ENCODE measurements at regions not wholly inside any gene's neighbourhood (a gene's known extent, or its start where the extent isn't known, plus 50 kb on each side); places are given as distances from the start of the nearest gene placed in this dataset.
"Not testable (repeated sequence)": the region's sequence is repeated elsewhere in the genome, so short reads cannot be mapped to it uniquely, and the experiment has no call there.

GRCh38 chr5:60517850-60518249 is 182.1 kb downstream of the DEPDC1B start:
- DNase-seq (ENCODE audit: low read depth in 2 of 2): no peak

DNA sequence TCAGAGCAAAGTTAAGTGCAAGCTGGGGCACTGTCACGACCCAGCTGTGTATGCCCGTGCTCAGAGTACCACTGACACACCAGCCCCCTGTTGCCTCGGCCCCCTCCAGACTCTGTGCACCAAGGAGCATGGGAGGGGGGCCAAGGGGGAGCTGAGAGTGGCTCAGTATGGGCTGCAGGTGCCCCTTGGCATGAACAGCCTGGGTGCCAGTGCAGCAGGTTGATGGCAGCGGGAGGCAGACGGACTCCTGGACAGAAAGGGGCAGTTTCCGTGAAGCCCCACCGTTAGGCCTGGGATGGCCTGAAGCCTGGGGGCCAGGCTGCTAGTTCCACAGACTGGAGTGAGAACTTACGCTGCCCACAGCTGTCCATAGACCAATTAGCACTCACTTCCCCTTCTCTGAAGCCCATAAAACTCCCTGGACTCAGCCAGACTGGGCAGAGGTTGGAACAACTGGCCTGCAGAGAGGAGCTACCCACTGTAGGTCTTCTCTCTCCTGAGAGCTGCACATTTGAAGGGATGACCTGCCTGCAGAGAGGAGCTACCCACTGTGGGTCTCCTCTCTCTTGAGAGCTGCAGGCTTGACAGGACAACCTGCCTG is 182.8 kb downstream of the DEPDC1B start:
- no peak for DNase-seq (ENCODE audit: low read depth in 2 of 2)

- DNase-seq (ENCODE audit: low read depth in 2 of 2): no peak
Measured at GRCh38 chr5:60516688-60517087, 183.3 kb downstream of the DEPDC1B start.

DNA sequence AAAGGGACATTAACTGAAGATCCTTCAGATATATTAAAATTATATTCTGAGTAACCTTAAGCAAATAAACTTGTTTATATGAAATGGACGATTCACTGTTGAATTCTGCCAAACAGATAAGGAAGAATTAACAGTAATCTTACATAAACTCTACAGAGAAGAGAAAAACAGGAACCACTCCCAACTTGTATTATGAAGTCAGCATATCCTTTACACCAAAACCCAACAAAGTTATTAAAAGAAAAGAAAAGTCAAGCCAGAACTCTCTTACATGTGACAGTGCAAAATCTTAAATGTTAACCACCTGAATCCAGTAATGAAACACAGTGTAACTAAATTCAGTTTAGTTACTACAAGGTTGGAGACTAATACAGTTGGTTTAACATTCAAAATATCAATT is 185.8 kb downstream of the DEPDC1B start:
- DNase-seq (ENCODE audit: low read depth in 2 of 2): no peak

GRCh38 chr5:60512117-60512516 is 187.8 kb downstream of the DEPDC1B start:
- DNase-seq (ENCODE audit: low read depth in 2 of 2): no peak

DNA sequence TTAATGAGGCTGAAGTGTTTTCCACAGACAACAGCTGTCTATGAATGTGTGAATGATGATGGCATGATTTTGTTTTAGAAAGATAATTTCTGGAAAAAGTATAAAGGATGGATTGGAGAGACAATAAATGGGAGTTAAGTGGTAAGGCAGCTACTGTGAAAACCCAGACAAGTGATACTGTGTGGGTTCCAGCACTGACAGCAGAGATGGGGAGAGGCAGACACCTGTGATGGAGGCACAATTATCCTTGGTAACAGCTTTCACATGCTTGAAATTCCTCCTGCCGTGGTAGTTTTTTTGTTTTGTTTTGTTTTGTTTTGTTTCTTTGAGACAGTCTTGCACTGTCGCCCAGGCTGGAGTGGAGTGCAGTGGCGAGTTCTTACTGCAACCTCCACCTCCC is 189.3 kb downstream of the DEPDC1B start:
- no peak for DNase-seq (ENCODE audit: low read depth in 2 of 2)

DNA sequence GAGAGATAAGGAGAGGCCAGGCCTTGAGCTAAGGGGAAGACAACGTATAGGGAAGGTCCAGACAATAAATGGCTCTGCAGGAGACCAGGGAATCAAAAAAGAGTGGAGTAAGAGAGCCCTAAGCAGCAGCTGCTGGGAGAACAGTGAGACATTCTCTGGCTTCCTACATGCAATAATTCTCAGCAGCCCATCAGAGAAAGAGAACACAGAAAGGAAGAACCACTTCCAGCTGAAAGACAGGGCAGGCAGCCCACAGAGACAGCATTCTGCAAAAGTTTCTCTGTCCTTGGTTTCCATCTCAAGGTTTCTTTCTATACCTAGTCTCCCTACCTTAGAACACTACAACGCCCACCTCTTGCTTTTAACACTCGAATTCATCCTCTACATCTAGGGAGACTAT is 189.9 kb downstream of the DEPDC1B start:
- DNase-seq (ENCODE audit: low read depth in 2 of 2): no peak

GRCh38 chr5:60509519-60509918 is 190.4 kb downstream of the DEPDC1B start:
- DNase-seq (ENCODE audit: low read depth in 2 of 2): no peak

DNA sequence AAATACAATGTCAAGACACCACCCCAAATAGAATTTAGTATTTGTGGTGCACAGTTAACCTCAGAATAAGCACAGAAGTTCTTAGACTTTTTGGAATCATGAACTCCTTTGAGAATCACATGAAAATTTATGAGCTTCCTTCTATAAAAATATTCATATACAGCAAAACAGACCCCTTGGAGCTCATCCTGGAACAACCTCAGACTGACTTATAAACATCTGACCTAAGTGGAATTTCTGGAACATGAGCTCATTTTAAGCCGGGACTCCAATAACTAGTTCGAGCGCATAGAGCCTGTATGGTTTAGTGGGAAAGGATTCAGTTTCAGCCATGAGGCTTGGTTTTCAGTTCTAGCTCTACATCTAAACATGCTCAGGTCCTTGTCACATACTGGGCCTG is 192.3 kb downstream of the DEPDC1B start:
- peak; percentile 32 to 39 for DNase-seq (ENCODE audit: low read depth in 2 of 2)

DNA sequence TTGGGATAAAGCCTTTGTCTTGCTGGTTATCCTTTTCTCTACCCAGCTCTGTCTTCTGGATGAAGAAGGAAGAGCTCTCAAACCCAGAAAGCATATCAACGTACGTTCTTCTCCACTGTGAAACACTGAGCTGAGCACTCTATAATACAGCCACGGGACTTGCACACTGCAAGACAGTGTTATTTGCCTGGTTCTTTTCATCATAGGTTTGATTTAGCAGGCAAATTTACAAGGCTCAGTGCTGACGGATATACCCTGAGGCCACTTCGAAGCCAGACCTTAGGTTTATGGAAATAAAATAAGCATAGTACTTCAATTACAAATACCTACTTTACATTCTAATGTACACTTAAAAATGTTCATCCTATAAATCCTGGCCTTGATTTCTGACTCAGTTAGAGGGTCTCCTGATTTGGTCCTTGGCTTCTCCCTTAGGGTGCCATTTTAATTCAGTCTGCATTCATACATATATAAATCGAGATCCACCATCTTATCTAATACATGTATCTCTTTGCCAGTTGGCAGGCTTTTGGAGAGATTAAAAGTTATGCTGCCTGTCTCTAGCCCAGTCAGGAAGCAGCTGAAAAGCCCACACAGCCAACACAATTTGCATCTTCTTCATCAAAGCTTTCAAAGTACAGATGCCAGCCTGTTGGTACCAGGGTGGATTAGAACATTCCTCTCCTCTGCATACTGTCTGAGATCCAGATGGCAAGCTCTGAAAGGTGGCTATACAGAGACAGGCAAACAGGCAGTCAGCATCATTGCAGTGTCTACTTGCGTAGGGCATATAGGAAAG is 194.4 kb downstream of the DEPDC1B start:
- no peak for DNase-seq (ENCODE audit: low read depth in 2 of 2)

DNA sequence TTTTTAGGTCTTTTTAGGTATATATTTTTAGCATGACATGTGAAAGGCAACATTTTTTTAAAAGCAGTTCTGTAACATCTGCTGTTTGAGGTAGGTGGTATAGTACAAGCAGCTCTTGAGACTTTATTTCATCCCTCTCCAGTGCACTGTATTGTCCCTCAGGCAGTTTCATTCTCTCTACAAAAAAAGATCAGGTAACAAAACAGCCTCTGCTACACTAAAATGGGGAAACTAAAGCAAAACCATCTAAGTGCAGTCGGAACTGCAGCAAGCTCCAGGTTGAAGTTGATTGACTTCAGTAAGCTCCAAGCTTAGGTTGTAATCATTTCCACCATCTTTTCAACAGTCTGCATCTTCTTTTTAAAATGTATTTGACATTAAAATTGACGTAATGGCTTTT is 195.6 kb downstream of the DEPDC1B start:
- DNase-seq (ENCODE audit: low read depth in 2 of 2): no peak

- DNase-seq (ENCODE audit: low read depth in 2 of 2): no peak
Measured at GRCh38 chr5:60503771-60504170, 196.2 kb downstream of the DEPDC1B start.

DNA sequence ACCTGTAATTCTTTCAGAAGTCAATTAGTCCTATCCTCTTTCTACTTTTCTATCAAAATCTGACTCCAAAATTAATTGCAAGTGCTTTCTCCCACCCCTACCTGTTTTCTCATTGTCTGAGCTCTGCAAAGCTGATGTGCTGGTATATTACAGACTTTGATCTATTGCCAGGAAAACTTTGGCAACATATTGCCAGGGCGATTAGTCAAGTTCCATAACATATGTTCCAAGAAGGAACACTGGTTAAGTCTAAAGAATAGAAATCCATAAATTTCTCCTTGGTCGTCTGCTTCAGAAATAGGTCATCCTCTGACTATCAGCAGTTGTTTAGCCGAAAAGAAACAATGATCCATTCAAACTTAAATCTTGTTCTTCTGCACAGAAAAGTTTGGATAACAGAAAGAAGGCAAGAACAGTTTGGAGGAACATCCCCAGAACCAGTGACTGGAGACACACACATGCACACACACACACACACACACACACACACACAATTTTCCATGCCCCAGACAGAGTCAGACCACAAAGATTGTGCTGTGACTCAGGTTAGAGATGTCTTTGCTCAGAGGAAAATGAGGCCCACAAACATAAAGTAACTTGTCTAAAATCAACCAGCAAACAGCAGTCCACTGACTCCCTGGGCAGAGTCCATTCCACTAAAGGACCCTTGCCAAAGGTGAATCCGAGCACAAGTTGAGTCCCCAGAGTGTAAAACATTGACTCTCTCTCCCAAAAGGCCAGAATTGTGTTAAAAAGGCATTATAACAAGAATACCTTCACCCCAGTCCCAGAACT is 202.1 kb downstream of the DEPDC1B start:
- DNase-seq (ENCODE audit: low read depth in 2 of 2): peak in 1 of 2 experiments; percentile 19

- no peak for DNase-seq (ENCODE audit: low read depth in 2 of 2)
Measured at GRCh38 chr5:60495644-60496520, 204.1 kb downstream of the DEPDC1B start.

DNA sequence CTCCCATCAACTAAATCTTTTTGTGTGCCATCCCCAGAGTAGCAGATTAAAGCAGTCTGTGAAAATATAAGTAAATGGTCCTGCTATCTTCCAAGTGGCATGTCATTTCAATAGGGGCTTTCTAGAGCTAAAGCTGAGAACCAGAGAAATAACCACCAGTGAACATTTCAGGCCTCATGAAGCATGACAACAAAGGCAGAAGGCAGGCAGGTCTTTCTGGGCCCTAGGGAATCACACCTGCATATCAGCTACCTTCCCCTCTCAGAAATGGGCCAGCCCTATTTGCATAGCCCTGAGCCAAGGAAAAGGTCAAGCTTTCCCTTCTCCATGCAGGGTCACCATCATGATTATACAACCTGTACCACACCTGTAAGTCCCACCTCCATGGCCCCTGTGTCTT is 205.3 kb downstream of the DEPDC1B start:
- DNase-seq (ENCODE audit: low read depth in 2 of 2): no peak

GRCh38 chr5:60494144-60494543 is 205.8 kb downstream of the DEPDC1B start:
- DNase-seq (ENCODE audit: low read depth in 2 of 2): no peak

GRCh38 chr5:60493372-60493771 is 206.6 kb downstream of the DEPDC1B start:
- DNase-seq (ENCODE audit: low read depth in 2 of 2): no peak

DNA sequence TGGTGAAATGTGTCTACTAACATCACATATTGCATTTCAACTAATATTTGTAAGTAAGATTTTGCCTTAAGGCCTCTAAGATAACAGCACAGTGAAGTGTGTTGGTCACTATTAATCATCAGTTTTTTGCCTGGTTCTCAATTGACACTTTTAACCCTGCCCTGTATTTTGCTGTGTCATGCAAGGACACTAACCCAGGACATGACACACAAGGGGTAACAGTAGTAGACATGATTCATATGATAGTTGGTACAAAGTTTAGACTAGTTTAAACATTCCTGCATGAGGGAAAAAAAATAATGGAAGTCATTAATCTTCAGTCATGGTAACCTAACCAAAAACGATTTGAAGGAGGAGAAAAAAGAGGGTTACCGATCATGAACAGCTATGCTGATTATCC is 207.0 kb downstream of the DEPDC1B start:
- DNase-seq (ENCODE audit: low read depth in 2 of 2): no peak

GRCh38 chr5:60492358-60492757 is 207.6 kb downstream of the DEPDC1B start:
- not testable (repeated sequence) for DNase-seq (ENCODE audit: low read depth in 2 of 2)

DNA sequence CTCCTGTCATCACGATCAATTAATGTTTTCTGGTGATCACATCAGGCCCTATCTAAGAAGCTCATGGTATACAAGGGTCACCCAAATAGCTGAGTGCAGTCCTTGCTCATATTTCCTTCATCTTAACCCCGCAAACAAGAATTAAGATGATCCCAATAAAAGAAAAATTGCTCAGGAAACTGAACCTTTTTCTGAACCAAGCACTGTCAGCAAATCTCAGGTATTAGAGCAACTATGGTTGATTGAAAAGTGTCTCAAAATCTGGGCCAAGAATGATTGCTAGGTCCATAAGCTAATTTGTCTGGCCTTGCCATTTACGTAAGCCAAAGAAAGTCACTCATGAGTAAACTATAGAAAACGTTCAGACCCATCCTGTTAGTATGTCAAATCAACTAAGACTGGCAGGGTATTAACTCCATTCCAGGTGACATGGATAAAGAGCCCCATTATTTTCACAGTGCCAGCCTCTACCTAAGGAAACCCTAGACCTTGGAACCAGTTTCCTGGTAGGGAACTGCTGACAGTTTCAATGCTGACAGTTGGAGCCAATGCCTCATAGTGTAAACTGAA is 209.3 kb downstream of the DEPDC1B start:
- DNase-seq (ENCODE audit: low read depth in 2 of 2): no peak

DNA sequence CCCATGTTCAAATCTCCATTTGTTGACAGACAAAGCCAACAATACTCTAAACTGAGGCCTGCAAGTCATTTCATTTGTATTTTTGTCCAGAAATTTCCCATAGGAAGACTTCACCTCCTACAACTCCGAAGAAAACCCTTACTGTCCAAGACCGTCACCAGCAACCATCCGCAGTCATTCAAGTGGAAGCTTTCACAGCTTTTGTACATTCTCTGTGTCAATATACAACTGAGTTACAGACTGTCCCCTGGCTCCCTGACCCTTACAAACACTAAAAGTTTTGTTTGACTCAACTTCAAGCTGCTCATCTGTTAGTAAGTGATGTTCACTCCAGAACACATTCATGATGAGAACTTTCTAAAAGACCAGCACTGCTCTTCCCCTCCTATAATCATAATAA is 210.1 kb downstream of the DEPDC1B start:
- DNase-seq (ENCODE audit: low read depth in 2 of 2): no peak

Measured in fibroblast of skin of left biceps (primary cell).